Skeletal muscle tissue (tissue), 3 donors: ENCODE measurements at regions not wholly inside any gene's neighbourhood (a gene's known extent, or its start where the extent isn't known, plus 50 kb on each side); places are given as distances from the start of the nearest gene placed in this dataset.
A peak's percentile ranks its signal among the peaks of the same experiment; 100 is the strongest.

Experiments used
- H3K27ac ChIP-seq: one replicate; pipeline ENCODE4 v1.7.0; 2013; ENCODE audit warnings: mild to moderate bottlenecking, low read depth, low read length, inconsistent platforms
- H3K27me3 ChIP-seq, 3 donors: one replicate each; pipeline ENCODE4 v1.7.0; 2013; ENCODE audit warnings: low read length in 3 of 3; ENCODE audit not compliant: control insufficient read depth in 3 of 3, insufficient read depth in 3 of 3
- H3K36me3 ChIP-seq, 3 donors: one replicate each; pipeline ENCODE4 v1.7.0; 2013; ENCODE audit warnings: low read length in 3 of 3; ENCODE audit not compliant: control insufficient read depth in 3 of 3, insufficient read depth in 3 of 3
- H3K4me1 ChIP-seq, 3 donors: one replicate each; pipeline ENCODE4 v1.7.0; 2013; ENCODE audit warnings: low read length in 3 of 3, mild to moderate bottlenecking in 3 of 3; ENCODE audit not compliant: control insufficient read depth in 3 of 3, insufficient read depth in 3 of 3
- H3K4me3 ChIP-seq, 3 donors: one replicate each; pipeline ENCODE4 v1.7.0; 2013; ENCODE audit warnings: low read length in 3 of 3
- H3K9ac ChIP-seq, 3 donors: one replicate each; pipeline ENCODE4 v1.7.0; 2013; ENCODE audit warnings: low read length in 3 of 3, mild to moderate bottlenecking in 3 of 3, moderate library complexity in 2 of 3, low read depth in 1 of 3
- H3K9me3 ChIP-seq, 3 donors: one replicate each; pipeline ENCODE4 v1.7.0; 2013; ENCODE audit warnings: low read length in 3 of 3; ENCODE audit not compliant: control insufficient read depth in 3 of 3
- donor health status: Osteomylitis.

- Histone ChIP-seq H3K36me3 (no peaks in the 10 kb centered on the region), H3K9ac (no peak overlapping the region), H3K4me1 (no peaks in the 10 kb centered on the region), H3K27me3 (no peaks in the 10 kb centered on the region), H3K27ac (no peak overlapping the region), H3K4me3 (no peak overlapping the region), H3K9me3 (no peaks in the 10 kb centered on the region)
Observed at GRCh38 chr10:29753283-29753682, 118.5 kb upstream of the SVIL start.

- H3K27me3 ChIP-seq = no peaks in the 10 kb centered on the region
- peaks cover under 1% of the 10 kb centered on the region in 3 donors for H3K4me1 ChIP-seq
- H3K36me3 ChIP-seq = no peaks in the 10 kb centered on the region
- H3K9me3 ChIP-seq = no peaks in the 10 kb centered on the region
- H3K9ac ChIP-seq = no peak overlapping the region
- no peak overlapping the region for H3K27ac ChIP-seq
- no peak overlapping the region for H3K4me3 ChIP-seq
Observed at GRCh38 chr10:29751684-29752083, 116.9 kb upstream of the SVIL start.

GRCh38 chr10:29751240-29751639 is 116.5 kb upstream of the SVIL start:
- no peaks in the 10 kb centered on the region for H3K27me3 ChIP-seq

GRCh38 chr10:29749150-29749549 is 114.4 kb upstream of the SVIL start:
- H3K4me3 ChIP-seq = no peak overlapping the region
- no peaks in the 10 kb centered on the region for H3K36me3 ChIP-seq
- peaks cover 8 to 9% (median 8%) of the 10 kb centered on the region in 3 donors for H3K4me1 ChIP-seq
- H3K9ac ChIP-seq = no peak overlapping the region
- no peaks in the 10 kb centered on the region for H3K9me3 ChIP-seq
- no peak overlapping the region for H3K27ac ChIP-seq
- H3K27me3 ChIP-seq = no peaks in the 10 kb centered on the region

More at GRCh38 chr10:29751240-29751639, 116.5 kb upstream of the SVIL start:
- peaks cover 5% of the 10 kb centered on the region in 3 donors for H3K4me1 ChIP-seq
- H3K4me3 ChIP-seq = no peak overlapping the region
- no peaks in the 10 kb centered on the region for H3K9me3 ChIP-seq
- H3K27ac ChIP-seq = no peak overlapping the region
- H3K36me3 ChIP-seq = no peaks in the 10 kb centered on the region
- no peak overlapping the region for H3K9ac ChIP-seq

- no peak overlapping the region for H3K27ac ChIP-seq
Observed at GRCh38 chr10:29748109-29748650, 113.4 kb upstream of the SVIL start.

GRCh38 chr10:29746080-29746797 is 111.5 kb upstream of the SVIL start:
- Histone ChIP-seq H3K36me3 (no peaks in the 10 kb centered on the region), H3K4me3 (peak overlapping the region in 2 of 3 donors; percentile 7 to 25), H3K27ac (peak overlapping the region; percentile 33), H3K9me3 (no peaks in the 10 kb centered on the region), H3K27me3 (no peaks in the 10 kb centered on the region), H3K9ac (peak overlapping the region in 2 of 3 donors; percentile 41 to 54), H3K4me1 (peaks cover 8 to 9% (median 8%) of the 10 kb centered on the region in 3 donors)

More at GRCh38 chr10:29748109-29748650, 113.4 kb upstream of the SVIL start:
- no peak overlapping the region for H3K9ac ChIP-seq
- peaks cover 8 to 9% (median 8%) of the 10 kb centered on the region in 3 donors for H3K4me1 ChIP-seq
- H3K36me3 ChIP-seq = no peaks in the 10 kb centered on the region
- no peaks in the 10 kb centered on the region for H3K27me3 ChIP-seq
- H3K4me3 ChIP-seq = no peak overlapping the region
- H3K9me3 ChIP-seq = no peaks in the 10 kb centered on the region

GRCh38 chr10:29740981-29741545 is 106.3 kb upstream of the SVIL start:
- Histone ChIP-seq H3K36me3 (no peaks in the 10 kb centered on the region), H3K4me1 (peaks cover 8 to 11% (median 10%) of the 10 kb centered on the region in 3 donors), H3K4me3 (no peak overlapping the region), H3K9ac (no peak overlapping the region), H3K27ac (peak overlapping the region; percentile 9), H3K27me3 (no peaks in the 10 kb centered on the region), H3K9me3 (no peaks in the 10 kb centered on the region)

GRCh38 chr10:29738341-29738740 is 103.6 kb upstream of the SVIL start:
- no peak overlapping the region for H3K27ac ChIP-seq
- H3K9me3 ChIP-seq = no peaks in the 10 kb centered on the region
- no peaks in the 10 kb centered on the region for H3K36me3 ChIP-seq
- no peak overlapping the region for H3K4me3 ChIP-seq
- no peaks in the 10 kb centered on the region for H3K27me3 ChIP-seq
- H3K9ac ChIP-seq = no peak overlapping the region
- peaks cover 20 to 27% (median 25%) of the 10 kb centered on the region in 3 donors for H3K4me1 ChIP-seq

- Histone ChIP-seq H3K27me3 (no peaks in the 10 kb centered on the region), H3K9ac (peak overlapping the region; percentile 64 to 92 (median 72)), H3K4me1 (peaks cover 21 to 32% (median 32%) of the 10 kb centered on the region in 3 donors), H3K9me3 (no peaks in the 10 kb centered on the region), H3K27ac (peak overlapping the region; percentile 90), H3K4me3 (peak overlapping the region; percentile 54 to 91 (median 89)), H3K36me3 (no peaks in the 10 kb centered on the region)
Observed at GRCh38 chr10:29737074-29737593, 102.4 kb upstream of the SVIL start.
